Kidney epithelial cell (primary cell): ENCODE measurements at regions not wholly inside any gene's neighbourhood (a gene's known extent, or its start where the extent isn't known, plus 50 kb on each side); places are given as distances from the start of the nearest gene placed in this dataset.

Experiments
- DNase-seq: peaks from one replicate; pipeline ENCODE4 v3.0.0-alpha.2; 2010; ENCODE audit warnings: low read depth
- H3K27me3 ChIP-seq: 2 replicates; pipeline ENCODE4 v1.6.0; 2011; ENCODE audit warnings: low read length; ENCODE audit not compliant: control insufficient read depth, insufficient read depth
- H3K36me3 ChIP-seq: 2 replicates; pipeline ENCODE4 v1.5.1; 2011; ENCODE audit warnings: low read length; ENCODE audit not compliant: control insufficient read depth, insufficient read depth
- H3K4me3 ChIP-seq: 2 replicates; pipeline ENCODE4 v1.5.1; 2011; ENCODE audit warnings: low read depth, mild to moderate bottlenecking, control low read depth, low read length
- CTCF ChIP-seq: IDR thresholded peaks from 2 replicates; pipeline ENCODE4 v1.5.1; 2011; ENCODE audit warnings: mild to moderate bottlenecking, moderate library complexity, low read length, control low read depth, inconsistent platforms; ENCODE audit not compliant: insufficient read depth, poor library complexity, severe bottlenecking

DNA sequence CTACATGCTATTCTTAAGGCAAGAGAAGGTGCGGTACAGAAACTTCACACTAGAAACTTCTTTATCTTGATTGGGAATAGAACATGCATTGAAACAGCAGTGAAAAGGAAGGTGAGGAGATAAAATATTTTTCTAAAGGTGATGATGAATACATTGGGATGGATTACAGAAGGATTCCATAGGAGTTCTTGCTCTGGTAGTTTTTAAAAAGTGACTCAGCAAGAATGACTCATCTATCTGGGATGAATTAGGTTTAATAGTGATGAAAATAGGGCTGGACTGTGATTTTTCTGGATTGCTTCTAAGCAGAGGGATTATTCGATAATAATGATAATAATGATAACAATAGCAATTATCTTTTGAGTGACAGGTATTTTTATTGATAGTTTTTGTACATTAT is 65.6 kb upstream of the HS3ST4 start:
- H3K27me3 ChIP-seq: no peaks in the 10 kb centered on the region
- no peak for TF ChIP-seq CTCF
- no peak for DNase-seq
- H3K36me3 ChIP-seq: no peaks in the 10 kb centered on the region
- no peak overlapping the region for H3K4me3 ChIP-seq

- Histone ChIP-seq H3K36me3 (no peaks in the 10 kb centered on the region), H3K27me3 (no peaks in the 10 kb centered on the region), H3K4me3 (no peak overlapping the region)
- DNase-seq: no peak
- no peak for TF ChIP-seq CTCF
These were observed 66.1 kb upstream of the HS3ST4 start for GRCh38 chr16:25625620-25626019.

DNA sequence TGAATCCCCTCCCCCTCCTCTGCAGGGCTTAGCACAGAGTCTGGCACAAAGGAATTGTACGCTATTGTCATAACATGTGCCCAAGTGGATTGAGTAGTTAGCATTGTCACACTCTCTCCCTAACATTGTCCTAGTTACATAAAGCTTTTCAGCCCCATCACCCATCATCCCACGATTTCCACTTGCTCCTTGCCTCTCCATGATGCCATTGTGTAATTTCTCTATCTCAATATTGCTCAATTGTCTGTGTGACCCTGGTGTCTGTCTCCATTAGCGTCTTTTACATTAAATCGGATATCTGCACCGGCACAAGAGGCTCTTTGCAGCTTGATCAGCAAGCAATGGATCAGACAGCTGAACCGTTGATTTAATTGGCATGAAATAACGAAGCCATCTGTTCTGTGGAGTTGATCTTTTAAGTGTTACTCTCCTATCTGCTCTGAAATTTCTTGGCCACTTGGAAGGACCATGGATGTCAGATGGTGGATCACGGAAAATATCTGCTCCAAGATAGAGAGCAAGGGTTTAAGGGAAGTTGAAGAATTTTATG is 77.0 kb upstream of the HS3ST4 start:
- H3K27me3 ChIP-seq: no peaks in the 10 kb centered on the region
- DNase-seq: no peak
- H3K36me3 ChIP-seq: no peaks in the 10 kb centered on the region
- H3K4me3 ChIP-seq: no peak overlapping the region
- TF ChIP-seq CTCF: no peak

DNA sequence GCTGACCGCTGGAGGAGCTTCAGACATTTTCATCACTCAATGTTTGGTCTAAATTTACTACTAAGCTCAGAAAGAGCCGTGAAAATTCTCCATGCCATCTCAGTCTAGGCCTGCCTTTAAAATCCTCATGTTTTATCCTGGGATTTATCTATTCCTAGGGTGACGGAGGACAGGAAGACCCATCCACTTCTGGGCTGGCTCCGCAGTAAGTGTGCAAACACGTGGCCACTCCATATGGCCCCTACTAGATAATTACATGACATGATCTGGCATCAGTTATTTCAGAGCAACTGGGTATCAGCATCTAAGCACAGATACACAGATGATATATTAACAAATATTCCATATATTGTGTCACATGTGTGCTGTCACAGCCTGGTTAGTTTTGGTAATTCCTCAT is 77.8 kb upstream of the HS3ST4 start:
- DNase-seq: no peak
- no peak overlapping the region for H3K4me3 ChIP-seq
- TF ChIP-seq CTCF: no peak
- H3K27me3 ChIP-seq: no peaks in the 10 kb centered on the region
- no peaks in the 10 kb centered on the region for H3K36me3 ChIP-seq

DNA sequence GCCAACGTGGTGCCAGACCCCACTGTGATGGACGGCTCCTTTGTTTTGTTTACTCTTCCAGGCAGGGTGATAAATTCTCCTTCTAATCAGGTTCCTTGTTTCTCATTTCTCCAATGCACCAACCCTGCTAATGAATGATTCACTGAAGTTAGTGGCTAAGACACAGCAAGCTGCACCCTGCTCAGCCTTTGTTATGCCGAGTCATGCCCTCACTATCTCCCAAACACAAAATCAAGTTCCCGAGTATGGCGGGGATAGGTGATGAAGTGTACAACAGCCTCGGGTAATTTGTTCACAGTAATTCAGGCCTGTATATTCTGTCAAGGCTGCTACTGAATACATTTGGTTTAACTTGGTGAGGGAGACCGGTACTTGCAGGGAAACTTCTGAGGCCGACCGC is 83.8 kb upstream of the HS3ST4 start:
- H3K4me3 ChIP-seq: no peak overlapping the region
- DNase-seq: no peak
- TF ChIP-seq CTCF: no peak
- H3K27me3 ChIP-seq: no peaks in the 10 kb centered on the region
- H3K36me3 ChIP-seq: no peaks in the 10 kb centered on the region

- TF ChIP-seq CTCF: no peak
- DNase-seq: no peak
- Histone ChIP-seq H3K4me3 (no peak overlapping the region), H3K27me3 (no peaks in the 10 kb centered on the region), H3K36me3 (no peaks in the 10 kb centered on the region)
These were observed 85.7 kb upstream of the HS3ST4 start for GRCh38 chr16:25606069-25606468.
